Keratinocyte (primary cell): ENCODE measurements at regions not wholly inside any gene's neighbourhood (a gene's known extent, or its start where the extent isn't known, plus 50 kb on each side); places are given as distances from the start of the nearest gene placed in this dataset.

Experiments used
- CTCF ChIP-seq, 3 experiments: IDR thresholded peaks in 1 of 3; conservative IDR thresholded peaks in 1 of 3; optimal IDR thresholded peaks in 1 of 3; 2 replicates in 2 of 3; 3 replicates in 1 of 3; pipeline versions ENCODE3 to v1.5.1; 2011; ENCODE audit warnings: low read length in 3 of 3, mild to moderate bottlenecking in 3 of 3, moderate library complexity in 2 of 3, control low read depth in 1 of 3, inconsistent platforms in 1 of 3; ENCODE audit not compliant: insufficient read depth in 2 of 3; ENCODE audit errors: extremely low read depth in 1 of 3
- EZH2 ChIP-seq: IDR thresholded peaks from one replicate; pipeline ENCODE4 v1.6.1; 2012; ENCODE audit warnings: inconsistent platforms, mild to moderate bottlenecking, low read length, moderate library complexity

- TF ChIP-seq CTCF (optimal IDR thresholded peaks at IDR 0.05 in 1 of 3, IDR thresholded peaks at IDR 0.05 in 1 of 3, conservative IDR thresholded peaks at IDR 0.05 in 1 of 3; ENCODE audit: extremely low read depth in 1 of 3, insufficient read depth in 2 of 3, low read length in 3 of 3) (no peak), EZH2 (no peak)
Measured at GRCh38 chr6:19757036-19757435, 80.1 kb upstream of the ID4 start.
